Keratinocyte (primary cell): ENCODE measurements at regions not wholly inside any gene's neighbourhood (a gene's known extent, or its start where the extent isn't known, plus 50 kb on each side); places are given as distances from the start of the nearest gene placed in this dataset.

Experiments
- DNase-seq: peaks from one replicate; pipeline ENCODE4 v3.0.0-alpha.2; 2011; ENCODE audit warnings: low read depth, missing footprints, low spot score
- FAIRE-seq: peaks from 2 replicates; lab custom pipeline; 2011; peaks lifted over from hg19 to GRCh38; lab: Jason Lieb, UNC
- H2AFZ ChIP-seq: 2 replicates; pipeline ENCODE4 v1.6.0; 2012; ENCODE audit warnings: low read length, control low read depth, inconsistent platforms; ENCODE audit not compliant: control insufficient read depth
- H3K27ac ChIP-seq: 2 replicates; pipeline ENCODE4 v1.5.1; 2011; ENCODE audit warnings: low read length; ENCODE audit not compliant: control insufficient read depth, insufficient read depth
- H3K27me3 ChIP-seq: 3 replicates; pipeline ENCODE4 v1.6.0; 2011; ENCODE audit warnings: low read length; ENCODE audit not compliant: control insufficient read depth, insufficient read depth; ENCODE audit errors: extremely low read depth
- H3K36me3 ChIP-seq, 2 experiments: 2 replicates in 1 of 2; 3 replicates in 1 of 2; pipeline ENCODE4 v1.5.1; 2011; ENCODE audit warnings: low read length in 2 of 2, mild to moderate bottlenecking in 1 of 2; ENCODE audit not compliant: control insufficient read depth in 2 of 2, insufficient read depth in 2 of 2; ENCODE audit errors: extremely low read depth in 1 of 2
- H3K4me1 ChIP-seq: 3 replicates; pipeline ENCODE4 v1.5.1; 2011; ENCODE audit warnings: low read length; ENCODE audit not compliant: control insufficient read depth, insufficient read depth; ENCODE audit errors: extremely low read depth
- H3K4me2 ChIP-seq: 3 replicates; pipeline ENCODE4 v1.6.0; 2011; ENCODE audit warnings: low read depth, low read length; ENCODE audit not compliant: control insufficient read depth, insufficient read depth; ENCODE audit errors: extremely low read depth
- H3K4me3 ChIP-seq, 3 experiments: fragments of 200-600 bp in 1 of 3; sonication (generic) in 1 of 3; 2 replicates in 2 of 3; 3 replicates in 1 of 3; pipeline ENCODE4 v1.5.1; 2011 to 2016; ENCODE audit warnings: low read length in 3 of 3, mild to moderate bottlenecking in 3 of 3, control low read depth in 2 of 3, inconsistent platforms in 1 of 3, low read depth in 1 of 3, mixed read lengths in 1 of 3, mixed run types in 1 of 3, moderate library complexity in 1 of 3; ENCODE audit not compliant: control insufficient read depth in 2 of 3, insufficient read depth in 2 of 3; ENCODE audit errors: extremely low read depth in 1 of 3
- H3K79me2 ChIP-seq: 2 replicates; pipeline ENCODE4 v1.6.0; 2012; ENCODE audit warnings: low read length; ENCODE audit not compliant: control insufficient read depth, insufficient read depth
- H3K9ac ChIP-seq: 3 replicates; pipeline ENCODE4 v1.6.0; 2011; ENCODE audit warnings: low read length; ENCODE audit not compliant: control insufficient read depth, insufficient read depth; ENCODE audit errors: extremely low read depth
- H3K9me1 ChIP-seq: 3 replicates; pipeline ENCODE4 v1.6.0; 2011; ENCODE audit warnings: low read length; ENCODE audit not compliant: control insufficient read depth, insufficient read depth; ENCODE audit errors: extremely low read depth
- H3K9me3 ChIP-seq: 2 replicates; pipeline ENCODE4 v1.5.1; 2012; ENCODE audit warnings: low read depth, low read length; ENCODE audit not compliant: control insufficient read depth
- H4K20me1 ChIP-seq: 3 replicates; pipeline ENCODE4 v1.6.0; 2011; ENCODE audit warnings: low read length; ENCODE audit not compliant: control insufficient read depth, insufficient read depth; ENCODE audit errors: extremely low read depth
- CTCF ChIP-seq, 3 experiments: IDR thresholded peaks in 1 of 3; conservative IDR thresholded peaks in 1 of 3; optimal IDR thresholded peaks in 1 of 3; 2 replicates in 2 of 3; 3 replicates in 1 of 3; pipeline versions ENCODE3 to v1.5.1; 2011; ENCODE audit warnings: low read length in 3 of 3, mild to moderate bottlenecking in 3 of 3, moderate library complexity in 2 of 3, control low read depth in 1 of 3, inconsistent platforms in 1 of 3; ENCODE audit not compliant: insufficient read depth in 2 of 3; ENCODE audit errors: extremely low read depth in 1 of 3
- EZH2 ChIP-seq: IDR thresholded peaks from one replicate; pipeline ENCODE4 v1.6.1; 2012; ENCODE audit warnings: inconsistent platforms, mild to moderate bottlenecking, low read length, moderate library complexity
- dilution Hi-C: fragments of 300-500 bp; cut with MboI; formaldehyde crosslinking; loops from one replicate; pipeline ENCODE4 v1.7.0; 2020; ENCODE audit warnings: low sequenced_read_pairs; ENCODE audit not compliant: extremely low pct_ligation_motif_present

DNA sequence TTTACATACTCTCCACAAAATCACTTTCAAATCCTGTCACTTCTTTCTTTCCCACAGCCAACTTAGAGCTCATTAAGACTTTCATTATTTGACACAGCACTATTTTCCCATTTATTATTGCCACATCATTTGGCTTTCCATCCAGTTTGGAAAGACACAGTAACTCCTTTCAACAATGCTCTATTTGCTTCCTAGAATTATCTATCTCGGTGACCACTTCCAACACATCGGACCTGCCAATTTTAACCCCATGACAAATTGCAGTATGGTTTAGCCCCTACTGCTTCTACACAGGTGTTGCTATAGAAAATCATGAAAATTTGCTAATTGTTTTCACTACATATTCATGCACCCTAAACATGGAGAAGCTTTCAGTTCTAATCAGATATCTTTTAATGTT is 190.6 kb upstream of the COX7C start:
- Histone ChIP-seq H4K20me1 (no peaks in the 10 kb centered on the region), H3K9me3 (no peaks in the 10 kb centered on the region), H3K27ac (no peak overlapping the region), H3K4me3 (no peak overlapping the region), H3K4me2 (no peak overlapping the region), H3K27me3 (no peaks in the 10 kb centered on the region), H3K9me1 (no peaks in the 10 kb centered on the region), H3K36me3 (no peaks in the 10 kb centered on the region), H3K79me2 (no peaks in the 10 kb centered on the region), H3K4me1 (no peaks in the 10 kb centered on the region), H2AFZ (no peak overlapping the region), H3K9ac (no peak overlapping the region)
- TF ChIP-seq EZH2 (no peak), CTCF (optimal IDR thresholded peaks at IDR 0.05 in 1 of 3, IDR thresholded peaks at IDR 0.05 in 1 of 3, conservative IDR thresholded peaks at IDR 0.05 in 1 of 3; ENCODE audit: extremely low read depth in 1 of 3, insufficient read depth in 2 of 3, low read length in 3 of 3) (no peak)
- FAIRE-seq (no peak), DNase-seq (no peak)
- dilution Hi-C loops, result no loop called here

GRCh38 chr5:86439593-86440110 is 178.1 kb upstream of the COX7C start:
- dilution Hi-C loops, result no loop called here
- no peak for FAIRE-seq
- H3K9me1 ChIP-seq, result no peaks in the 10 kb centered on the region

More at GRCh38 chr5:86439593-86440110, 178.1 kb upstream of the COX7C start:
- DNase-seq, result no peak
- no peak overlapping the region for H3K4me3 ChIP-seq
- H3K79me2 ChIP-seq, result no peaks in the 10 kb centered on the region
- H4K20me1 ChIP-seq, result no peaks in the 10 kb centered on the region
- TF ChIP-seq CTCF (optimal IDR thresholded peaks at IDR 0.05 in 1 of 3, IDR thresholded peaks at IDR 0.05 in 1 of 3, conservative IDR thresholded peaks at IDR 0.05 in 1 of 3; ENCODE audit: extremely low read depth in 1 of 3, insufficient read depth in 2 of 3, low read length in 3 of 3) (no peak), EZH2 (no peak)
- H3K9ac ChIP-seq, result no peak overlapping the region
- no peaks in the 10 kb centered on the region for H3K4me1 ChIP-seq
- no peak overlapping the region for H3K27ac ChIP-seq
- no peaks in the 10 kb centered on the region for H3K9me3 ChIP-seq
- H2AFZ ChIP-seq, result no peak overlapping the region
- H3K36me3 ChIP-seq, result no peaks in the 10 kb centered on the region
- H3K4me2 ChIP-seq, result no peak overlapping the region
- no peaks in the 10 kb centered on the region for H3K27me3 ChIP-seq
